Gastroesophageal sphincter (tissue), 4 donors: ENCODE measurements at regions not wholly inside any gene's neighbourhood (a gene's known extent, or its start where the extent isn't known, plus 50 kb on each side); places are given as distances from the start of the nearest gene placed in this dataset.
"Not testable (repeated sequence)": the region's sequence is repeated elsewhere in the genome, so short reads cannot be mapped to it uniquely, and the experiment has no call there.

Source experiments
- ATAC-seq: fragments of 150-250 bp; one replicate; pipeline ENCODE4 v1.9.1; 2016; ENCODE audit warnings: mild to moderate bottlenecking, moderate library complexity
- H3K27ac ChIP-seq, 4 donors: fragments of 200-600 bp; sonication (generic) in 3 of 4; 1 replicate in 3 of 4; 2 replicates in 1 of 4; pipeline ENCODE4 v1.5.1; 2016 to 2019
- H3K27me3 ChIP-seq: fragments of 200-600 bp; sonication (generic); one replicate; pipeline ENCODE4 v1.5.1; 2019
- H3K36me3 ChIP-seq, 2 donors: fragments of 200-600 bp; sonication (generic); one replicate each; pipeline ENCODE4 v1.5.1; 2019; ENCODE audit warnings: control low read depth in 1 of 2
- H3K4me1 ChIP-seq, 3 donors: fragments of 200-600 bp; sonication (generic); 1 replicate in 2 of 3; 2 replicates in 1 of 3; pipeline ENCODE4 v1.5.1; 2016 to 2019; ENCODE audit warnings: control low read depth in 2 of 3
- H3K4me3 ChIP-seq, 2 donors: fragments of 200-600 bp; sonication (generic); one replicate each; pipeline ENCODE4 v1.5.1; 2019; ENCODE audit warnings: mild to moderate bottlenecking in 1 of 2, moderate library complexity in 1 of 2
- H3K9me3 ChIP-seq, 3 donors: fragments of 200-600 bp; sonication (generic); one replicate each; pipeline ENCODE4 v1.5.1; 2017 to 2019; ENCODE audit warnings: control low read depth in 2 of 3
- CTCF ChIP-seq, 4 experiments: fragments of 200-600 bp in 2 of 4; fragments of 450-650 bp in 2 of 4; sonication (generic) in 1 of 4; IDR thresholded peaks; one replicate each; pipeline ENCODE4 v1.5.1; 2017 to 2019; ENCODE audit warnings: antibody characterized with exemption in 4 of 4, mild to moderate bottlenecking in 2 of 4, moderate library complexity in 2 of 4
- EP300 ChIP-seq: sonication (generic); formaldehyde crosslinking; IDR thresholded peaks from one replicate; pipeline ENCODE4 v1.6.1; 2017; ENCODE audit warnings: antibody characterized with exemption, mild to moderate bottlenecking
- POLR2A ChIP-seq, 2 donors: fragments of 450-650 bp; IDR thresholded peaks; one replicate each; pipeline ENCODE4 v1.6.1; 2017; ENCODE audit warnings: antibody characterized with exemption in 2 of 2, mild to moderate bottlenecking in 2 of 2, moderate library complexity in 1 of 2
- POLR2AphosphoS5 ChIP-seq: sonication (generic); formaldehyde crosslinking; IDR thresholded peaks from one replicate; pipeline ENCODE4 v1.6.1; 2017; ENCODE audit warnings: antibody characterized with exemption
- WGBS, 2 donors: methylation state at CpG; one replicate each; pipeline ENCODE4 v1.1.5; 2018; ENCODE audit warnings: low coverage in 1 of 2; 5-methylcytosine and 5-hydroxymethylcytosine counted together

GRCh38 chr12:28781671-28782652 is 367.1 kb upstream of the FAR2 start:
- 81 to 87% methylated on average over 8 to 10 of the region's 10 CpGs for WGBS, 2 donors
- Histone ChIP-seq H3K27me3 (no peaks in the 10 kb centered on the region), H3K4me1 (no peaks in the 10 kb centered on the region), H3K4me3 (no peak overlapping the region), H3K36me3 (no peaks in the 10 kb centered on the region), H3K27ac (no peak overlapping the region), H3K9me3 (no peaks in the 10 kb centered on the region)
- ATAC-seq: no peak
- TF ChIP-seq EP300 (no peak), CTCF (IDR thresholded peaks at IDR 0.05) (no peak), POLR2A (IDR thresholded peaks at IDR 0.05) (no peak), POLR2AphosphoS5 (no peak)

- WGBS, 2 donors: 67 to 89% methylated on average over 1 of the region's 1 CpG
- Histone ChIP-seq H3K27ac (no peak overlapping the region), H3K4me1 (no peaks in the 10 kb centered on the region), H3K4me3 (no peak overlapping the region), H3K9me3 (no peaks in the 10 kb centered on the region), H3K36me3 (no peaks in the 10 kb centered on the region), H3K27me3 (no peaks in the 10 kb centered on the region)
- no peak for ATAC-seq
- no peak for TF ChIP-seq POLR2A (IDR thresholded peaks at IDR 0.05)
- no peak for TF ChIP-seq POLR2AphosphoS5
- TF ChIP-seq CTCF (IDR thresholded peaks at IDR 0.05): no peak
These were observed 366.3 kb upstream of the FAR2 start for GRCh38 chr12:28782812-28783211.

- no peak overlapping the region for H3K4me3 ChIP-seq
- H3K36me3 ChIP-seq: no peaks in the 10 kb centered on the region
- no peak for TF ChIP-seq POLR2AphosphoS5
- TF ChIP-seq CTCF (IDR thresholded peaks at IDR 0.05): no peak
- no peak for TF ChIP-seq EP300
- no peak for TF ChIP-seq POLR2A (IDR thresholded peaks at IDR 0.05)
- no peaks in the 10 kb centered on the region for H3K4me1 ChIP-seq
- no peak for ATAC-seq
- no peaks in the 10 kb centered on the region for H3K27me3 ChIP-seq
- H3K27ac ChIP-seq: no peak overlapping the region
- H3K9me3 ChIP-seq: no peaks in the 10 kb centered on the region
- WGBS, 2 donors: 78 to 82% methylated on average over 2 of the region's 2 CpGs
These were observed 361.9 kb upstream of the FAR2 start for GRCh38 chr12:28787151-28787550.

- H3K27ac ChIP-seq, H3K9me3 ChIP-seq, H3K4me3 ChIP-seq, H3K27me3 ChIP-seq, H3K36me3 ChIP-seq, ATAC-seq, H3K4me1 ChIP-seq: not testable (repeated sequence)
These were observed 360.8 kb upstream of the FAR2 start for GRCh38 chr12:28788256-28788655.

GRCh38 chr12:28793581-28794151 is 355.4 kb upstream of the FAR2 start:
- H3K36me3 ChIP-seq: no peaks in the 10 kb centered on the region
- TF ChIP-seq POLR2A (IDR thresholded peaks at IDR 0.05) (no peak), CTCF (IDR thresholded peaks at IDR 0.05) (no peak), EP300 (no peak), POLR2AphosphoS5 (no peak)
- WGBS, 2 donors: 30% methylated on average over 2 to 3 of the region's 3 CpGs
- peak overlapping the region in 1 of 4 donors; percentile 10 for H3K27ac ChIP-seq
- no peaks in the 10 kb centered on the region for H3K27me3 ChIP-seq
- H3K4me3 ChIP-seq: no peak overlapping the region
- peaks cover 0 to 12% (median 0%) of the 10 kb centered on the region in 3 donors for H3K4me1 ChIP-seq
- peaks cover 0 to 5% (median 0%) of the 10 kb centered on the region in 3 donors for H3K9me3 ChIP-seq
- no peak for ATAC-seq
